ENCODE measurements at regions not wholly inside any gene's neighbourhood (a gene's known extent, or its start where the extent isn't known, plus 50 kb on each side); places are given as distances from the start of the nearest gene placed in this dataset.
A peak's percentile ranks its signal among the peaks of the same experiment; 100 is the strongest.

- no peak for DNase-seq (ENCODE audit: low spot score in 2 of 2)
- intact Hi-C loops (cut with DNase I; ENCODE audit: low total_unique reads): no loop called here
- no peak overlapping the region for H3K4me3 ChIP-seq
- H3K27me3 ChIP-seq: no peaks in the 10 kb centered on the region
- H3K36me3 ChIP-seq: no peaks in the 10 kb centered on the region
- H3K4me1 ChIP-seq: no peaks in the 10 kb centered on the region
- TF ChIP-seq POLR2AphosphoS5 (IDR thresholded peaks at IDR 0.05): no peak
- TF ChIP-seq POLR2A (IDR thresholded peaks at IDR 0.05): no peak
- TF ChIP-seq, protein P1, sequence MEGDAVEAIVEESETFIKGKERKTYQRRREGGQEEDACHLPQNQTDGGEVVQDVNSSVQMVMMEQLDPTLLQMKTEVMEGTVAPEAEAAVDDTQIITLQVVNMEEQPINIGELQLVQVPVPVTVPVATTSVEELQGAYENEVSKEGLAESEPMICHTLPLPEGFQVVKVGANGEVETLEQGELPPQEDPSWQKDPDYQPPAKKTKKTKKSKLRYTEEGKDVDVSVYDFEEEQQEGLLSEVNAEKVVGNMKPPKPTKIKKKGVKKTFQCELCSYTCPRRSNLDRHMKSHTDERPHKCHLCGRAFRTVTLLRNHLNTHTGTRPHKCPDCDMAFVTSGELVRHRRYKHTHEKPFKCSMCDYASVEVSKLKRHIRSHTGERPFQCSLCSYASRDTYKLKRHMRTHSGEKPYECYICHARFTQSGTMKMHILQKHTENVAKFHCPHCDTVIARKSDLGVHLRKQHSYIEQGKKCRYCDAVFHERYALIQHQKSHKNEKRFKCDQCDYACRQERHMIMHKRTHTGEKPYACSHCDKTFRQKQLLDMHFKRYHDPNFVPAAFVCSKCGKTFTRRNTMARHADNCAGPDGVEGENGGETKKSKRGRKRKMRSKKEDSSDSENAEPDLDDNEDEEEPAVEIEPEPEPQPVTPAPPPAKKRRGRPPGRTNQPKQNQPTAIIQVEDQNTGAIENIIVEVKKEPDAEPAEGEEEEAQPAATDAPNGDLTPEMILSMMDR (IDR thresholded peaks at IDR 0.05): no peak
- H3K27ac ChIP-seq: peak overlapping the region; percentile 73 to 88
- H3K9me3 ChIP-seq: no peaks in the 10 kb centered on the region
These were observed 183.9 kb downstream of the C16orf95 start for GRCh38 chr16:87133112-87133850.

- no peak for DNase-seq (ENCODE audit: low spot score in 2 of 2)
- intact Hi-C loops (cut with DNase I; ENCODE audit: low total_unique reads): no loop called here
These were observed 183.1 kb downstream of the C16orf95 start for GRCh38 chr16:87133966-87134627.

DNA sequence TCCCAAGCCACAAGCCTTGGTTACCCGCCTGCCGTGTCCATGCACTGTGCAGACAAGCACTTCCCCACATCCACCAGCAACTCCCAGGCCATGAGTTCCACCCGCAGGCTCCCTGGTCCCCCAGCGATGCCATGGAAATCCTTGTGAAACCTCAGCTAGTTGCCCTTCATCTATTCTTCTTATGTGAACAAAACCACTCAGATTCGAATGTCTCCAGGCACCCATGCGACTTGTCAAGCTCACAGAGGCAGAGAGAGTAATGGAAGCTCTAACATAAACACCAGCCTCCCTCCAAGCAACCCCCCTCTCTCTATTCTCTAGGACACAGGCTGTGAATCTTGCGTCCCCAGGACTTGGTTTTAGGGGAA, 182.6 kb downstream of the C16orf95 start:
- H3K4me3 ChIP-seq: no peak overlapping the region
- no peaks in the 10 kb centered on the region for H3K9me3 ChIP-seq
- TF ChIP-seq POLR2AphosphoS5 (IDR thresholded peaks at IDR 0.05) (no peak), POLR2A (IDR thresholded peaks at IDR 0.05) (no peak)
- TF ChIP-seq, protein P1 (IDR thresholded peaks at IDR 0.05): no peak
- no peak for DNase-seq (ENCODE audit: low spot score in 2 of 2)
- H3K27ac ChIP-seq: no peak overlapping the region
- H3K27me3 ChIP-seq: no peaks in the 10 kb centered on the region
- intact Hi-C loops (cut with DNase I; ENCODE audit: low total_unique reads): no loop called here
- no peaks in the 10 kb centered on the region for H3K36me3 ChIP-seq
- H3K4me1 ChIP-seq: no peaks in the 10 kb centered on the region

More at GRCh38 chr16:87133966-87134627, 183.1 kb downstream of the C16orf95 start:
- Histone ChIP-seq H3K4me1 (no peaks in the 10 kb centered on the region), H3K4me3 (no peak overlapping the region), H3K27ac (no peak overlapping the region), H3K27me3 (no peaks in the 10 kb centered on the region), H3K9me3 (no peaks in the 10 kb centered on the region), H3K36me3 (no peaks in the 10 kb centered on the region)
- TF ChIP-seq POLR2AphosphoS5 (IDR thresholded peaks at IDR 0.05) (no peak), POLR2A (IDR thresholded peaks at IDR 0.05) (no peak)
- TF ChIP-seq, protein P1 (IDR thresholded peaks at IDR 0.05): no peak

DNA sequence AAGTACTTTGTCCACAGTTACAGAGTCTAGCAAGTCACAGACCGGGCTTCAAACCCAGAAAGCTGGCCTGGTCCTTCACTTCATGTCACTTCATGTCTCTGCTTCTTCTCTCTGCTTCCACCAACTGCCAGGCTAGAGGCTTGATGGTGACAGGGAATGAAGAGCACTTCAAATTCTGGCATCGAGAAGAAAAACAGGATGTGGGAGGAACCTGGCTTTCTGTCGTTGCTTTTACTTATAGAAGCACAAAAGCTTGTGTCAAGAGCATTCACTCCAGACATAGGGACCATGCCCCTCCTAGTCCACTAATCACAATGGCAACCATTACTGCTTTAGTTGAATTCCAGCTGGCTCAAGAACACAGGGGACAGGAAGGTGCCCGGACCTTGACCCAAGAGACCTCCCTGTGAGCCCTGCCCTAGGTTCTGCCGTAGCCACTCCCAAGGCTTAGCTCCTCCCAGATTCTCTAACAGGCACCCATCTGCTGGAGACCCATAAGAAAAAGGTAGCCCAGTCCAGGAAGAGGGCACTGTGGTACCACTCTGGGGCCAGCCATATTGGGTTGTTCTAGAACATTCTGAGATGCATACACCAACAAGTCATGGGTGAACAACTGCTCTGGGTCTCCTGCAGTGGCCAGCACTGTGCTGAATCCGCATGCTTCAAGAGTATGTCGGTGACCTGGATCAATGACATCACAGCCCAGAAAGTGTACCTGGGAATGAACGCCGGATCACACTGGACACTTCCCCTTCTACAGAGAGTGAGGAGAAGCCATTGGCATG, 181.8 kb downstream of the C16orf95 start:
- H3K9me3 ChIP-seq: no peaks in the 10 kb centered on the region
- TF ChIP-seq POLR2AphosphoS5 (IDR thresholded peaks at IDR 0.05): no peak
- no peak for TF ChIP-seq POLR2A (IDR thresholded peaks at IDR 0.05)
- TF ChIP-seq, protein P1 (IDR thresholded peaks at IDR 0.05): no peak
- no peaks in the 10 kb centered on the region for H3K36me3 ChIP-seq
- no peak for DNase-seq (ENCODE audit: low spot score in 2 of 2)
- H3K4me3 ChIP-seq: no peak overlapping the region
- H3K27me3 ChIP-seq: no peaks in the 10 kb centered on the region
- intact Hi-C loops (cut with DNase I; ENCODE audit: low total_unique reads): no loop called here
- H3K4me1 ChIP-seq: no peaks in the 10 kb centered on the region
- H3K27ac ChIP-seq: no peak overlapping the region

- H3K4me1 ChIP-seq: no peaks in the 10 kb centered on the region
- H3K9me3 ChIP-seq: no peaks in the 10 kb centered on the region
- intact Hi-C loops (cut with DNase I; ENCODE audit: low total_unique reads): no loop called here
- no peak for DNase-seq (ENCODE audit: low spot score in 2 of 2)
- no peak overlapping the region for H3K27ac ChIP-seq
- no peak for TF ChIP-seq POLR2A (IDR thresholded peaks at IDR 0.05)
- TF ChIP-seq POLR2AphosphoS5 (IDR thresholded peaks at IDR 0.05): no peak
- H3K36me3 ChIP-seq: no peaks in the 10 kb centered on the region
- no peak overlapping the region for H3K4me3 ChIP-seq
- no peaks in the 10 kb centered on the region for H3K27me3 ChIP-seq
These were observed 178.9 kb downstream of the C16orf95 start for GRCh38 chr16:87138316-87138715.
